SU-DHL-6 (cell line): ENCODE measurements at regions not wholly inside any gene's neighbourhood (a gene's known extent, or its start where the extent isn't known, plus 50 kb on each side); places are given as distances from the start of the nearest gene placed in this dataset.

Source experiments
- H2AFZ ChIP-seq: fragments of 200-600 bp; sonication (generic); 2 replicates; pipeline ENCODE4 v1.6.1; 2014; ENCODE audit warnings: low read depth, mild to moderate bottlenecking, moderate library complexity, mixed read lengths, antibody characterized with exemption, low read length; ENCODE audit not compliant: severe bottlenecking
- H3F3A ChIP-seq: fragments of 200-600 bp; shearing (Covaris generic); 2 replicates; pipeline ENCODE4 v1.6.0; 2016; ENCODE audit warnings: antibody characterized with exemption, mild to moderate bottlenecking; ENCODE audit not compliant: insufficient read depth
- H3K27ac ChIP-seq: fragments of 200-600 bp; sonication (generic); 2 replicates; pipeline ENCODE4 v1.5.1; 2016; ENCODE audit warnings: low read depth, mild to moderate bottlenecking, low read length, moderate library complexity, mixed read lengths
- H3K27me3 ChIP-seq: fragments of 200-600 bp; sonication (generic), shearing (Covaris generic); 2 replicates; pipeline ENCODE4 v1.6.0; 2014; ENCODE audit warnings: mild to moderate bottlenecking, low read length
- H3K36me3 ChIP-seq: fragments of 200-600 bp; sonication (generic); 2 replicates; pipeline ENCODE4 v1.6.1; 2014; ENCODE audit warnings: mild to moderate bottlenecking, low read length, mixed read lengths
- H3K4me2 ChIP-seq: fragments of 300-600, 200-600 bp; shearing (Covaris generic), sonication (generic); 2 replicates; pipeline ENCODE4 v1.6.0; 2014; ENCODE audit warnings: low read length, low read depth, mild to moderate bottlenecking; ENCODE audit not compliant: poor library complexity, severe bottlenecking
- H3K4me3 ChIP-seq: fragments of 200-600 bp; sonication (generic); 2 replicates; pipeline ENCODE4 v1.5.1; 2014; ENCODE audit warnings: antibody characterized with exemption, low read length, mild to moderate bottlenecking, mixed read lengths; ENCODE audit not compliant: insufficient read depth, poor library complexity, severe bottlenecking
- H3K79me2 ChIP-seq: fragments of 200-600 bp; sonication (generic); 2 replicates; pipeline ENCODE4 v1.6.1; 2014; ENCODE audit warnings: mild to moderate bottlenecking, low read length, moderate library complexity; ENCODE audit not compliant: insufficient read depth
- H3K9ac ChIP-seq: fragments of 200-600 bp; sonication (generic); 2 replicates; pipeline ENCODE4 v1.7.0; 2014; ENCODE audit warnings: mild to moderate bottlenecking, low read length
- H3K9me2 ChIP-seq: fragments of 200-600 bp; sonication (generic); replicated peaks from 2 replicates; pipeline ENCODE4 v1.6.1; 2014; ENCODE audit warnings: low read length; ENCODE audit not compliant: insufficient read depth
- H3K9me3 ChIP-seq: fragments of 200-600 bp; sonication (generic); 2 replicates; pipeline ENCODE4 v1.6.1; 2014; ENCODE audit warnings: low read length, mixed read lengths; ENCODE audit not compliant: insufficient read depth
- H4K20me1 ChIP-seq: fragments of 200-600 bp; sonication (generic); 2 replicates; pipeline ENCODE4 v1.6.1; 2014; ENCODE audit warnings: low read depth, mild to moderate bottlenecking, antibody characterized with exemption, low read length, moderate library complexity, mixed read lengths
- CTCF ChIP-seq: fragments of 200-600 bp; sonication (generic); IDR thresholded peaks from one replicate; pipeline ENCODE4 v1.5.1; 2017; ENCODE audit warnings: antibody characterized with exemption, mild to moderate bottlenecking, low read length, moderate library complexity; ENCODE audit not compliant: insufficient read depth, poor library complexity, severe bottlenecking
- EZH2phosphoT487 ChIP-seq: fragments of 200-600 bp; sonication (generic), shearing (Covaris generic); conservative IDR thresholded peaks from 2 replicates; pipeline ENCODE4 v1.6.1; 2018; ENCODE audit warnings: mild to moderate bottlenecking, antibody characterized with exemption, low read length, moderate library complexity, mixed read lengths

DNA sequence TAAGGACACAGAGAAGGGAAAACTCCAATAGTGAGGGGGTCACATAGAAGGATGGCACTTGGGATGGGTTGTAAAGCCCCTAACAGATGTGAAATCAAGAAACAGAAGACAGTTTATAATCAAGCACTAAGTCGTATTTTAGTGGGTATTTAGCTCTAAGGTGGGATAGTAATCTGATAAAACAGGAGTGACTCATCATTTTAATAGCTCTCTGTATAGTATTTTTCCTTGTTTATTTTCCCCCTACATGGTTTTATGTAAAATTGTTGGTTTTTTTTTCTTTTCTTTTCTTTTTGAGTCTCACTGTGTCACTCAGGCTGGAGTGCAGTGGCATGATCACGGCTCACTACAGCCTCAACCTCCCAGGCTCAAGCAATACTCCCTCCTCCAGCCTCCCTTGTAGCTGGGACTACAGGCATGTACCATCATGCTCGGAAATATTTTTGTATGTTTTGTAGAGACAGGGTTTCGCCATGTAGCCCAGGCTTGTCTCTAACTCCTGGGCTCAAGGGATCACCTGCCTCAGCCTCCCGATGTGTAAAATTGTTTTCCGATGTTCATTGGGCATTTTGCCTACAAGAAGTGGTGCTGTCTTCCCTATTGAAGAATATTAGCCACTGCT, 142.6 kb upstream of the SERPINE2 start:
- Histone ChIP-seq H3K9me3 (no peaks in the 10 kb centered on the region), H3K27me3 (no peaks in the 10 kb centered on the region), H4K20me1 (no peaks in the 10 kb centered on the region), H3K9ac (no peak overlapping the region), H3K9me2 (no peaks in the 10 kb centered on the region), H3K27ac (no peak overlapping the region), H3K36me3 (no peaks in the 10 kb centered on the region), H3K79me2 (no peaks in the 10 kb centered on the region), H3K4me3 (no peak overlapping the region), H3K4me2 (no peak overlapping the region), H2AFZ (no peak overlapping the region), H3F3A (no peaks in the 10 kb centered on the region)
- TF ChIP-seq EZH2phosphoT487 (no peak), CTCF (no peak)

GRCh38 chr2:224180810-224181209, 141.7 kb upstream of the SERPINE2 start:
- Histone ChIP-seq H3K9me3 (no peaks in the 10 kb centered on the region), H3K79me2 (no peaks in the 10 kb centered on the region), H3K27me3 (no peaks in the 10 kb centered on the region), H4K20me1 (no peaks in the 10 kb centered on the region), H3F3A (no peaks in the 10 kb centered on the region), H3K9ac (no peak overlapping the region), H3K9me2 (no peaks in the 10 kb centered on the region), H3K36me3 (no peaks in the 10 kb centered on the region), H3K4me2 (no peak overlapping the region), H2AFZ (no peak overlapping the region), H3K27ac (no peak overlapping the region), H3K4me3 (no peak overlapping the region)
- no peak for TF ChIP-seq CTCF
- no peak for TF ChIP-seq EZH2phosphoT487

DNA sequence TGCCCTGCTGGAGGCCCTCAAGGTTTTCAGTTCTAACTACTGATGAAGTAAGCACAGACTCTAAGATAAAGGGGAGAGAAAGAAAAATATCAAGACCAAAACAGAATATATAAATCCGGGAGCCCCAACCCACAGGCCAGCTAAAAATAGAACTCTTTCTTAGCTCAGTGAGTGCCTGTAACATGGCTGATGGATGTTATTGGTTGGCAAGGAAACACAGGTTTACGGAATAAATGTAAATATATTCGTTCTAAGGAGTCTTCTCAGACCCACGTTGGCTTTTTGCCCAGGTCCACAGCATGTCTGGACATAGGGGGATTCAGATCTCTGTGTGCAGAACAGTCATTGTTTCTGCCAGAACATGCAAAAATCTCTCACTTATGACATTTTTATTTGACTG, 139.0 kb upstream of the SERPINE2 start:
- Histone ChIP-seq H3K79me2 (no peaks in the 10 kb centered on the region), H3K9me3 (no peaks in the 10 kb centered on the region), H3K4me2 (no peak overlapping the region), H3K27ac (no peak overlapping the region), H3K27me3 (no peaks in the 10 kb centered on the region), H3F3A (no peaks in the 10 kb centered on the region), H3K9ac (no peak overlapping the region), H3K9me2 (no peaks in the 10 kb centered on the region), H3K36me3 (no peaks in the 10 kb centered on the region), H2AFZ (no peak overlapping the region), H3K4me3 (no peak overlapping the region), H4K20me1 (no peaks in the 10 kb centered on the region)
- TF ChIP-seq CTCF (no peak), EZH2phosphoT487 (no peak)

- H3K4me2 ChIP-seq, result no peak overlapping the region
- no peaks in the 10 kb centered on the region for H3K79me2 ChIP-seq
- no peaks in the 10 kb centered on the region for H3K27me3 ChIP-seq
- TF ChIP-seq CTCF (no peak), EZH2phosphoT487 (no peak)
- no peaks in the 10 kb centered on the region for H3K36me3 ChIP-seq
- H3K4me3 ChIP-seq, result no peak overlapping the region
- no peaks in the 10 kb centered on the region for H3K9me2 ChIP-seq
- no peak overlapping the region for H2AFZ ChIP-seq
- no peaks in the 10 kb centered on the region for H4K20me1 ChIP-seq
- no peak overlapping the region for H3K27ac ChIP-seq
- H3K9ac ChIP-seq, result no peak overlapping the region
- H3F3A ChIP-seq, result no peaks in the 10 kb centered on the region
- H3K9me3 ChIP-seq, result no peaks in the 10 kb centered on the region
These were observed 136.5 kb upstream of the SERPINE2 start for GRCh38 chr2:224175538-224175937.
